Neural cell (in vitro differentiated cells): ENCODE measurements at regions not wholly inside any gene's neighbourhood (a gene's known extent, or its start where the extent isn't known, plus 50 kb on each side); places are given as distances from the start of the nearest gene placed in this dataset.

ENCODE experiments used
- RAD21 ChIP-seq: fragments of 450-650 bp; conservative IDR thresholded peaks from 2 replicates; pipeline ENCODE4 v1.6.1; 2014; ENCODE audit warnings: antibody characterized with exemption, mild to moderate bottlenecking, moderate library complexity
- TAF1 ChIP-seq: IDR thresholded peaks from 2 replicates; pipeline ENCODE4 v1.6.1; 2012; ENCODE audit warnings: low read depth
- TF ChIP-seq, protein P1 (sequence below): IDR thresholded peaks from 2 replicates; pipeline ENCODE4 v1.6.1; 2012; ENCODE audit warnings: borderline replicate concordance
- TF ChIP-seq, protein P2 (sequence below): fragments of 450-650 bp; IDR thresholded peaks from 2 replicates; pipeline ENCODE4 v1.5.1; 2014; ENCODE audit warnings: antibody characterized with exemption, mild to moderate bottlenecking, moderate library complexity; ENCODE audit not compliant: poor library complexity, severe bottlenecking

DNA sequence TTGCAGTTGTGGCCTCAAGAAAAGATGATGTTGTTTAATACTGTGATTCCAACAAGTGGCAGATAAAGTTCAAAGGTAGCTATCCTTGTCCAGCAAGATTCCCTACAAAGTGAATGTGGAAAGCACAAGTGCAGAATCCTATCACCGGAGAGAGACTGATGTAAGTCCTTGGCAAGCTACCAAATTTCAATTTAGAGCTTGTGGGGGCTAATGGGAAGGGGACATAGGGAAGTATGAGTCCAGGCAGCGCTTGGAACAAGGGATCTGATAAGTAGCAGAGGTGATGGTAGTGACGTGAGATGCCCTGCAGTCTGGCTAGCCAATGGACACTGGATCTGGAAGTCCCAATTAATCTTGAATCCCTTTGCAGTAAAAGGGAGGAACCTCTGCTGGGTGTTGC lies 165.2 kb upstream of the DTNA start:
- TF ChIP-seq, protein P1, sequence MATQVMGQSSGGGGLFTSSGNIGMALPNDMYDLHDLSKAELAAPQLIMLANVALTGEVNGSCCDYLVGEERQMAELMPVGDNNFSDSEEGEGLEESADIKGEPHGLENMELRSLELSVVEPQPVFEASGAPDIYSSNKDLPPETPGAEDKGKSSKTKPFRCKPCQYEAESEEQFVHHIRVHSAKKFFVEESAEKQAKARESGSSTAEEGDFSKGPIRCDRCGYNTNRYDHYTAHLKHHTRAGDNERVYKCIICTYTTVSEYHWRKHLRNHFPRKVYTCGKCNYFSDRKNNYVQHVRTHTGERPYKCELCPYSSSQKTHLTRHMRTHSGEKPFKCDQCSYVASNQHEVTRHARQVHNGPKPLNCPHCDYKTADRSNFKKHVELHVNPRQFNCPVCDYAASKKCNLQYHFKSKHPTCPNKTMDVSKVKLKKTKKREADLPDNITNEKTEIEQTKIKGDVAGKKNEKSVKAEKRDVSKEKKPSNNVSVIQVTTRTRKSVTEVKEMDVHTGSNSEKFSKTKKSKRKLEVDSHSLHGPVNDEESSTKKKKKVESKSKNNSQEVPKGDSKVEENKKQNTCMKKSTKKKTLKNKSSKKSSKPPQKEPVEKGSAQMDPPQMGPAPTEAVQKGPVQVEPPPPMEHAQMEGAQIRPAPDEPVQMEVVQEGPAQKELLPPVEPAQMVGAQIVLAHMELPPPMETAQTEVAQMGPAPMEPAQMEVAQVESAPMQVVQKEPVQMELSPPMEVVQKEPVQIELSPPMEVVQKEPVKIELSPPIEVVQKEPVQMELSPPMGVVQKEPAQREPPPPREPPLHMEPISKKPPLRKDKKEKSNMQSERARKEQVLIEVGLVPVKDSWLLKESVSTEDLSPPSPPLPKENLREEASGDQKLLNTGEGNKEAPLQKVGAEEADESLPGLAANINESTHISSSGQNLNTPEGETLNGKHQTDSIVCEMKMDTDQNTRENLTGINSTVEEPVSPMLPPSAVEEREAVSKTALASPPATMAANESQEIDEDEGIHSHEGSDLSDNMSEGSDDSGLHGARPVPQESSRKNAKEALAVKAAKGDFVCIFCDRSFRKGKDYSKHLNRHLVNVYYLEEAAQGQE: no peak
- TF ChIP-seq, protein P2, sequence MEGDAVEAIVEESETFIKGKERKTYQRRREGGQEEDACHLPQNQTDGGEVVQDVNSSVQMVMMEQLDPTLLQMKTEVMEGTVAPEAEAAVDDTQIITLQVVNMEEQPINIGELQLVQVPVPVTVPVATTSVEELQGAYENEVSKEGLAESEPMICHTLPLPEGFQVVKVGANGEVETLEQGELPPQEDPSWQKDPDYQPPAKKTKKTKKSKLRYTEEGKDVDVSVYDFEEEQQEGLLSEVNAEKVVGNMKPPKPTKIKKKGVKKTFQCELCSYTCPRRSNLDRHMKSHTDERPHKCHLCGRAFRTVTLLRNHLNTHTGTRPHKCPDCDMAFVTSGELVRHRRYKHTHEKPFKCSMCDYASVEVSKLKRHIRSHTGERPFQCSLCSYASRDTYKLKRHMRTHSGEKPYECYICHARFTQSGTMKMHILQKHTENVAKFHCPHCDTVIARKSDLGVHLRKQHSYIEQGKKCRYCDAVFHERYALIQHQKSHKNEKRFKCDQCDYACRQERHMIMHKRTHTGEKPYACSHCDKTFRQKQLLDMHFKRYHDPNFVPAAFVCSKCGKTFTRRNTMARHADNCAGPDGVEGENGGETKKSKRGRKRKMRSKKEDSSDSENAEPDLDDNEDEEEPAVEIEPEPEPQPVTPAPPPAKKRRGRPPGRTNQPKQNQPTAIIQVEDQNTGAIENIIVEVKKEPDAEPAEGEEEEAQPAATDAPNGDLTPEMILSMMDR: no peak
- TF ChIP-seq RAD21 (no peak), TAF1 (no peak)
